Uterus (tissue), 3 donors: ENCODE measurements at regions not wholly inside any gene's neighbourhood (a gene's known extent, or its start where the extent isn't known, plus 50 kb on each side); places are given as distances from the start of the nearest gene placed in this dataset.

Experiments used
- DNase-seq, 2 donors: peaks; one replicate each; pipeline ENCODE4 v3.0.0-alpha.2; 2019 to 2020
- H3K27ac ChIP-seq, 2 donors: fragments of 200-600 bp; sonication (generic); 1 replicate in 1 of 2; 2 replicates in 1 of 2; pipeline ENCODE4 v1.5.1; 2016 to 2018
- H3K27me3 ChIP-seq, 2 donors: fragments of 200-600 bp; sonication (generic); one replicate each; pipeline ENCODE4 v1.5.1; 2018 to 2019; ENCODE audit warnings: control low read depth in 1 of 2
- H3K36me3 ChIP-seq, 2 donors: fragments of 200-600 bp; sonication (generic); one replicate each; pipeline ENCODE4 v1.5.1; 2019; ENCODE audit warnings: control low read depth in 1 of 2
- H3K4me1 ChIP-seq, 2 donors: fragments of 200-600 bp; sonication (generic); one replicate each; pipeline ENCODE4 v1.5.1; 2018 to 2019; ENCODE audit warnings: control low read depth in 1 of 2
- H3K4me3 ChIP-seq, 2 donors: fragments of 200-600 bp; sonication (generic); 1 replicate in 1 of 2; 2 replicates in 1 of 2; pipeline ENCODE4 v1.5.1; 2018 to 2019; ENCODE audit warnings: mild to moderate bottlenecking in 1 of 2
- H3K9me3 ChIP-seq, 2 donors: fragments of 200-600 bp; sonication (generic); one replicate each; pipeline ENCODE4 v1.5.1; 2019; ENCODE audit warnings: control low read depth in 1 of 2
- CTCF ChIP-seq, 4 experiments: fragments of 200-600 bp in 2 of 4; fragments of 450-650 bp in 2 of 4; sonication (generic) in 2 of 4; IDR thresholded peaks; one replicate each; pipeline ENCODE4 v1.5.1; 2016 to 2019; ENCODE audit warnings: antibody characterized with exemption in 4 of 4, mild to moderate bottlenecking in 2 of 4, moderate library complexity in 1 of 4
- POLR2A ChIP-seq, 2 donors: fragments of 450-650 bp; IDR thresholded peaks; one replicate each; pipeline ENCODE4 v1.6.1; 2016; ENCODE audit warnings: antibody characterized with exemption in 2 of 2, mild to moderate bottlenecking in 1 of 2, moderate library complexity in 1 of 2
- intact Hi-C: fragments of 100-400 bp; cut with DNase I; formaldehyde crosslinking; loops from one replicate; pipeline ENCODE4 v1.15.1; 2023; ENCODE audit warnings: low total_unique reads
- donor health status: DM: yes; HTN: yes; CAD: no.

GRCh38 chr19:16000024-16000663 lies 51.3 kb downstream of the OR10H4 start:
- intact Hi-C loops: no loop called here
- Histone ChIP-seq H3K27me3 (no peaks in the 10 kb centered on the region), H3K9me3 (no peaks in the 10 kb centered on the region), H3K4me3 (no peak overlapping the region), H3K36me3 (no peaks in the 10 kb centered on the region), H3K27ac (no peak overlapping the region), H3K4me1 (no peaks in the 10 kb centered on the region)
- no peak for DNase-seq
- TF ChIP-seq CTCF (IDR thresholded peaks at IDR 0.05) (no peak), POLR2A (IDR thresholded peaks at IDR 0.05) (no peak)

- DNase-seq: peak in 1 of 2 donors; percentile 46
- Histone ChIP-seq H3K27me3 (no peaks in the 10 kb centered on the region), H3K27ac (peak overlapping the region; percentile 54 to 61), H3K4me3 (peak overlapping the region; percentile 24 to 39), H3K36me3 (no peaks in the 10 kb centered on the region), H3K9me3 (no peaks in the 10 kb centered on the region), H3K4me1 (no peaks in the 10 kb centered on the region)
- TF ChIP-seq POLR2A (IDR thresholded peaks at IDR 0.05): no peak
- intact Hi-C loops: no loop called here
Measured at GRCh38 chr19:16001481-16002312, 52.9 kb downstream of the OR10H4 start.

- H3K4me3 ChIP-seq: peak overlapping the region; percentile 24 to 39
- TF ChIP-seq CTCF (IDR thresholded peaks at IDR 0.05) (no peak), POLR2A (IDR thresholded peaks at IDR 0.05) (no peak)
- no peaks in the 10 kb centered on the region for H3K9me3 ChIP-seq
- no peak for DNase-seq
- H3K27ac ChIP-seq: peak overlapping the region; percentile 54 to 61
- no peaks in the 10 kb centered on the region for H3K4me1 ChIP-seq
- H3K27me3 ChIP-seq: no peaks in the 10 kb centered on the region
- no peaks in the 10 kb centered on the region for H3K36me3 ChIP-seq
- intact Hi-C loops: no loop called here
Measured at GRCh38 chr19:16002406-16003384, 53.9 kb downstream of the OR10H4 start.

- TF ChIP-seq POLR2A (IDR thresholded peaks at IDR 0.05) (no peak), CTCF (IDR thresholded peaks at IDR 0.05) (no peak)
- H3K27ac ChIP-seq: peak overlapping the region in 1 of 2 donors; percentile 61
- no peaks in the 10 kb centered on the region for H3K27me3 ChIP-seq
- no peaks in the 10 kb centered on the region for H3K36me3 ChIP-seq
- intact Hi-C loops: no loop called here
- DNase-seq: no peak
- no peaks in the 10 kb centered on the region for H3K4me1 ChIP-seq
- H3K9me3 ChIP-seq: no peaks in the 10 kb centered on the region
- no peak overlapping the region for H3K4me3 ChIP-seq
Measured at GRCh38 chr19:16003391-16003790, 54.6 kb downstream of the OR10H4 start.

- Histone ChIP-seq H3K4me1 (no peaks in the 10 kb centered on the region), H3K4me3 (no peak overlapping the region), H3K9me3 (no peaks in the 10 kb centered on the region), H3K36me3 (no peaks in the 10 kb centered on the region), H3K27me3 (no peaks in the 10 kb centered on the region), H3K27ac (no peak overlapping the region)
- intact Hi-C loops: no loop called here
- TF ChIP-seq POLR2A (IDR thresholded peaks at IDR 0.05) (no peak), CTCF (IDR thresholded peaks at IDR 0.05) (no peak)
- no peak for DNase-seq
Measured at GRCh38 chr19:16005925-16006324, 57.1 kb downstream of the OR10H4 start.
